Thyroid gland (tissue), 4 donors: ENCODE measurements at regions not wholly inside any gene's neighbourhood (a gene's known extent, or its start where the extent isn't known, plus 50 kb on each side); places are given as distances from the start of the nearest gene placed in this dataset.

ENCODE experiments used
- DNase-seq, 2 donors: peaks; one replicate each; pipeline ENCODE4 v3.0.0-alpha.2; 2019
- H3K27ac ChIP-seq, 3 donors: fragments of 200-600 bp; sonication (generic); 1 replicate in 2 of 3; 2 replicates in 1 of 3; pipeline ENCODE4 v1.5.1; 2016 to 2019; ENCODE audit warnings: mild to moderate bottlenecking in 1 of 3, moderate library complexity in 1 of 3
- H3K27me3 ChIP-seq: fragments of 200-600 bp; sonication (generic); one replicate; pipeline ENCODE4 v1.5.1; 2019
- H3K36me3 ChIP-seq, 2 donors: fragments of 200-600 bp; sonication (generic); one replicate each; pipeline ENCODE4 v1.5.1; 2016 to 2019
- H3K4me1 ChIP-seq, 2 donors: fragments of 200-600 bp; sonication (generic); one replicate each; pipeline ENCODE4 v1.5.1; 2017 to 2019
- H3K4me3 ChIP-seq, 3 donors: fragments of 200-600 bp; sonication (generic); replicated peaks in 1 of 3; 1 replicate in 2 of 3; 2 replicates in 1 of 3; pipeline ENCODE4 v1.5.1; 2016; ENCODE audit warnings: mild to moderate bottlenecking in 1 of 3
- H3K9me3 ChIP-seq: fragments of 200-600 bp; sonication (generic); one replicate; pipeline ENCODE4 v1.5.1; 2017
- CTCF ChIP-seq, 6 experiments: fragments of 200-600 bp in 3 of 6; fragments of 450-650 bp in 3 of 6; sonication (generic) in 3 of 6; IDR thresholded peaks; one replicate each; pipeline ENCODE4 v1.5.1; 2016 to 2019; ENCODE audit warnings: antibody characterized with exemption in 6 of 6, mild to moderate bottlenecking in 2 of 6, inconsistent platforms in 1 of 6, moderate library complexity in 1 of 6
- POLR2A ChIP-seq, 2 donors: fragments of 450-650 bp; IDR thresholded peaks; one replicate each; pipeline ENCODE4 v1.6.1; 2017; ENCODE audit warnings: antibody characterized with exemption in 2 of 2, mild to moderate bottlenecking in 2 of 2, moderate library complexity in 1 of 2
- WGBS, 2 donors: methylation state at CpG; one replicate each; pipeline ENCODE4 v1.1.5; 2017; 5-methylcytosine and 5-hydroxymethylcytosine counted together
- intact Hi-C: fragments of 100-400 bp; cut with DNase I; formaldehyde crosslinking; loops from one replicate; pipeline ENCODE4 v1.15.1; 2023

GRCh38 chr10:117894339-117894738 lies 152.4 kb downstream of the RAB11FIP2 start:
- no peak overlapping the region for H3K4me3 ChIP-seq
- no peaks in the 10 kb centered on the region for H3K27me3 ChIP-seq
- no peak for DNase-seq
- intact Hi-C loops = no loop called here
- no peaks in the 10 kb centered on the region for H3K9me3 ChIP-seq
- no peak for TF ChIP-seq POLR2A (IDR thresholded peaks at IDR 0.05)
- no peak for TF ChIP-seq CTCF (IDR thresholded peaks at IDR 0.05)
- 45 to 46% methylated on average over 3 of the region's 3 CpGs for WGBS, 2 donors
- no peak overlapping the region for H3K27ac ChIP-seq
- no peaks in the 10 kb centered on the region for H3K36me3 ChIP-seq
- H3K4me1 ChIP-seq = no peaks in the 10 kb centered on the region

- no peak for DNase-seq
- TF ChIP-seq POLR2A (IDR thresholded peaks at IDR 0.05) = no peak
- TF ChIP-seq CTCF (IDR thresholded peaks at IDR 0.05) = no peak
- Histone ChIP-seq H3K9me3 (no peaks in the 10 kb centered on the region), H3K4me3 (no peak overlapping the region), H3K36me3 (no peaks in the 10 kb centered on the region), H3K27ac (no peak overlapping the region), H3K27me3 (no peaks in the 10 kb centered on the region), H3K4me1 (no peaks in the 10 kb centered on the region)
- 70 to 78% methylated on average over 3 of the region's 3 CpGs for whole genome bisulfite sequencing, 2 donors
- intact Hi-C loops = no loop called here
Observed at GRCh38 chr10:117896517-117896916, 150.2 kb downstream of the RAB11FIP2 start.

- TF ChIP-seq CTCF (IDR thresholded peaks at IDR 0.05) (no peak), POLR2A (IDR thresholded peaks at IDR 0.05) (no peak)
- Histone ChIP-seq H3K4me3 (no peak overlapping the region), H3K27me3 (no peaks in the 10 kb centered on the region), H3K9me3 (no peaks in the 10 kb centered on the region), H3K27ac (no peak overlapping the region), H3K36me3 (no peaks in the 10 kb centered on the region), H3K4me1 (no peaks in the 10 kb centered on the region)
- WGBS, 2 donors = 35 to 50% methylated on average over 2 of the region's 2 CpGs
- DNase-seq = no peak
- intact Hi-C loops = no loop called here
Observed at GRCh38 chr10:117899181-117899683, 147.5 kb downstream of the RAB11FIP2 start.

GRCh38 chr10:117900280-117900679 lies 146.5 kb downstream of the RAB11FIP2 start:
- no peak for DNase-seq
- intact Hi-C loops = no loop called here
- Histone ChIP-seq H3K27ac (no peak overlapping the region), H3K4me3 (no peak overlapping the region), H3K9me3 (no peaks in the 10 kb centered on the region), H3K36me3 (no peaks in the 10 kb centered on the region), H3K27me3 (no peaks in the 10 kb centered on the region), H3K4me1 (no peaks in the 10 kb centered on the region)
- WGBS, 2 donors = 76% methylated on average over 3 of the region's 3 CpGs
- TF ChIP-seq POLR2A (IDR thresholded peaks at IDR 0.05) = no peak
- TF ChIP-seq CTCF (IDR thresholded peaks at IDR 0.05) = no peak

GRCh38 chr10:117903854-117904253 lies 142.9 kb downstream of the RAB11FIP2 start:
- DNase-seq = no peak
- H3K36me3 ChIP-seq = no peaks in the 10 kb centered on the region
- H3K4me3 ChIP-seq = no peak overlapping the region
- no peaks in the 10 kb centered on the region for H3K27me3 ChIP-seq
- no peaks in the 10 kb centered on the region for H3K4me1 ChIP-seq
- intact Hi-C loops = no loop called here
- TF ChIP-seq POLR2A (IDR thresholded peaks at IDR 0.05) (no peak), CTCF (IDR thresholded peaks at IDR 0.05) (no peak)
- whole genome bisulfite sequencing, 2 donors = 74 to 86% methylated on average over 2 of the region's 2 CpGs
- no peak overlapping the region for H3K27ac ChIP-seq
- H3K9me3 ChIP-seq = no peaks in the 10 kb centered on the region
